ENCODE measurements at regions not wholly inside any gene's neighbourhood (a gene's known extent, or its start where the extent isn't known, plus 50 kb on each side); places are given as distances from the start of the nearest gene placed in this dataset.

DNA sequence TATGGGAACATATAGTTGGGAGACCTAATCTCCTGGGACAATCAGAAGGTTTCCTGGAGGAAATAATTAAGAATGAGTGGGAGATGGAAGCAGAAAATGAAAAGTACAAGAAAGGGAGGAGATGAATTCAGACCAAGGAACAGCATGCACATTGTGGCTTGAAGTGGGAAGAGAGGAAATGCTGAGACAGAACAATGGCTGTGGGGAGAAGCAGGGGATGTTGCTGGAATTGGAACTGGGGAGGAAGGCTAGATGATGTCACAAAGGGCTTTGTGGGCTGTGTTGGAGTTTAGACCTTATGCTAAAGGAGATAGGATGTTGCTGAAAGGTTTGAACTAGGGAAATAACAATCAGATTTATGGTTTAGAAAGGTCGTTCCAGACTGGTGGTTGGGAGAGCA is 119.5 kb upstream of the DIPK2B start:
- ChIA-PET POLR2A (ENCODE audit: low non-redundant PET) (no interaction called here), CTCF (no interaction called here)
- DNase-seq (ENCODE audit: low spot score), result no peak
- TF ChIP-seq, protein P1, sequence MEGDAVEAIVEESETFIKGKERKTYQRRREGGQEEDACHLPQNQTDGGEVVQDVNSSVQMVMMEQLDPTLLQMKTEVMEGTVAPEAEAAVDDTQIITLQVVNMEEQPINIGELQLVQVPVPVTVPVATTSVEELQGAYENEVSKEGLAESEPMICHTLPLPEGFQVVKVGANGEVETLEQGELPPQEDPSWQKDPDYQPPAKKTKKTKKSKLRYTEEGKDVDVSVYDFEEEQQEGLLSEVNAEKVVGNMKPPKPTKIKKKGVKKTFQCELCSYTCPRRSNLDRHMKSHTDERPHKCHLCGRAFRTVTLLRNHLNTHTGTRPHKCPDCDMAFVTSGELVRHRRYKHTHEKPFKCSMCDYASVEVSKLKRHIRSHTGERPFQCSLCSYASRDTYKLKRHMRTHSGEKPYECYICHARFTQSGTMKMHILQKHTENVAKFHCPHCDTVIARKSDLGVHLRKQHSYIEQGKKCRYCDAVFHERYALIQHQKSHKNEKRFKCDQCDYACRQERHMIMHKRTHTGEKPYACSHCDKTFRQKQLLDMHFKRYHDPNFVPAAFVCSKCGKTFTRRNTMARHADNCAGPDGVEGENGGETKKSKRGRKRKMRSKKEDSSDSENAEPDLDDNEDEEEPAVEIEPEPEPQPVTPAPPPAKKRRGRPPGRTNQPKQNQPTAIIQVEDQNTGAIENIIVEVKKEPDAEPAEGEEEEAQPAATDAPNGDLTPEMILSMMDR (conservative IDR thresholded peaks at IDR 0.05; ENCODE audit: low read depth), result no peak
- no peak overlapping the region for H3K27ac ChIP-seq

DNA sequence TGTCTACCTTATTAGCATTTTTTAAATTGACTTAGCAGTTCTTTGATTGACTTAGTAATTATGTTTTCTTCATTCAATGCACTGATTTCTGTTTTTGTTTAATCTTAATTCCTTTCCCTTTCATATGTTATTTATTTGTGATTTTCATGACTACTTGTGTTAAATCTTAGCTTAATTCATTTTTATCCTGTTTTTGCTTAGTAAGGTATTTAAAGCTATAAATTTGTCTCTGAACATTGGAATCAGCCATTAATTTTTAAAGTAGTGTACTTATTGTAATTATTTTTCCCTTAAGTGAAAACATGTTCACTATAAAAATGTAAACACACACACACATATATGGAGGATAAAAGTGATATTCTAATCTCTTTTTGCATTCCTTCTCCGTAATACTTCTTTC is 109.1 kb upstream of the DIPK2B start:
- DNase-seq (ENCODE audit: low spot score), result no peak
- CTCF ChIA-PET, result no interaction called here
- POLR2A ChIA-PET (ENCODE audit: low non-redundant PET), result no interaction called here
- H3K27ac ChIP-seq, result no peak overlapping the region
- TF ChIP-seq, protein P1 (conservative IDR thresholded peaks at IDR 0.05; ENCODE audit: low read depth), result no peak

DNA sequence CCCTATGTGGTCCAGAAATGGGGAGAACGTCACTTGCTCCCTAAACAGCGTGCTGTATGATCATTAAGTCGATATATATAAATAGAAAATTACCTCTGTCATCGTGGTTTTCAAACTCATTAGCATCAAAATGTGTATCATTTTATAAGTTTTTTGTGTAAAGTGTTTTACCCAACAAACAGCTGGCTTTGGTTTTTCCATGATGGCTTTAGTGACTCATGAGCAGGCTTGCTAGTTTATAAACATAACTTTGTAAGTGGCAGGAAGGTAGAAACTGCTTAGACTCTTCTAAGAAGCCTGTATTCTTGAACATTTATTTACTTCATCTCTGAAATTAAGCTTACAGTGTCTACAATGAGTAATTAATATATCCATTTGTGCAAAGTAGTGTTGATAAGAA is 108.4 kb upstream of the DIPK2B start:
- DNase-seq (ENCODE audit: low spot score), result no peak
- CTCF ChIA-PET, result no interaction called here
- no peak overlapping the region for H3K27ac ChIP-seq
- TF ChIP-seq, protein P1 (conservative IDR thresholded peaks at IDR 0.05; ENCODE audit: low read depth), result no peak
- POLR2A ChIA-PET (ENCODE audit: low non-redundant PET), result no interaction called here

DNA sequence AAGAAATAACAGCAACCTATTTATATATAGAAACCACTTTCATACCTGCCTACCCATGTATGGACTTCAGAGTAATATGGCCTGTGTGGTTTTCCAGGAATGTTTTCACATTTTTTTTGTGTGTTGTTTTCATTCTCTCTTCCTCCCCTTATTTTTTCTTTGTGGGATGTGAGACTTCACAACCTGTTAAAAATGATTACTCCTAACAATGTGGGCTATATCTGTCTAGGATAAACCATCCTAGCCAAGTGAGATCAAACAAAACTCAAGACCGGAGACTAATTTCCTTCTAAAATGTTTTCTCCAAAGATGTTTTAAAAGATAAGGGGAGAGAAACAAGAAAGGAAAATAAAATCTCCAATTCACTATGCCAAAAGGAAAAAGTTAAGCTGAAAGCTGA is 106.1 kb upstream of the DIPK2B start:
- TF ChIP-seq, protein P1 (conservative IDR thresholded peaks at IDR 0.05; ENCODE audit: low read depth), result no peak
- DNase-seq (ENCODE audit: low spot score), result no peak
- no peak overlapping the region for H3K27ac ChIP-seq
- ChIA-PET POLR2A (ENCODE audit: low non-redundant PET) (no interaction called here), CTCF (no interaction called here)

DNA sequence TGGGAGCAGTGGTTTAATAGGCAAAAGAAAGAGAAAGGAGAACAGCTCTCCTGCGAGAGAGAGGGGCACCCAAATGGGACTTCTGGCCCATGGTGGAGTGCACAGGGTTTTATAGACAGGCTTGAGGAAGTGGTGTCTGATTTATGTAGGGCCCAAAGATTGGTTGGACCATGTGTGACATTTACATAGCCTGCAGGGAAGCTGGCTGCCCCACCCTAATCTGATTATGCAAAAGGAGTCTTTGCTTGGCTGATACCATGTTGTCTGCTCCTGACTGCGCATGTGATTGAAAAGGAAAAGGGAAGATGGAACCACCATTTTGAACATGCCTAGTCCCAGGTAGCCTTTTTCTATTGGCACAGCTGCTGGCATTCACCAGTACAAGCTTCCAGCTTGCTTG is 100.0 kb upstream of the DIPK2B start:
- ChIA-PET CTCF (no interaction called here), POLR2A (ENCODE audit: low non-redundant PET) (no interaction called here)
- DNase-seq (ENCODE audit: low spot score), result no peak
- TF ChIP-seq, protein P1 (conservative IDR thresholded peaks at IDR 0.05; ENCODE audit: low read depth), result no peak
- H3K27ac ChIP-seq, result no peak overlapping the region

DNA sequence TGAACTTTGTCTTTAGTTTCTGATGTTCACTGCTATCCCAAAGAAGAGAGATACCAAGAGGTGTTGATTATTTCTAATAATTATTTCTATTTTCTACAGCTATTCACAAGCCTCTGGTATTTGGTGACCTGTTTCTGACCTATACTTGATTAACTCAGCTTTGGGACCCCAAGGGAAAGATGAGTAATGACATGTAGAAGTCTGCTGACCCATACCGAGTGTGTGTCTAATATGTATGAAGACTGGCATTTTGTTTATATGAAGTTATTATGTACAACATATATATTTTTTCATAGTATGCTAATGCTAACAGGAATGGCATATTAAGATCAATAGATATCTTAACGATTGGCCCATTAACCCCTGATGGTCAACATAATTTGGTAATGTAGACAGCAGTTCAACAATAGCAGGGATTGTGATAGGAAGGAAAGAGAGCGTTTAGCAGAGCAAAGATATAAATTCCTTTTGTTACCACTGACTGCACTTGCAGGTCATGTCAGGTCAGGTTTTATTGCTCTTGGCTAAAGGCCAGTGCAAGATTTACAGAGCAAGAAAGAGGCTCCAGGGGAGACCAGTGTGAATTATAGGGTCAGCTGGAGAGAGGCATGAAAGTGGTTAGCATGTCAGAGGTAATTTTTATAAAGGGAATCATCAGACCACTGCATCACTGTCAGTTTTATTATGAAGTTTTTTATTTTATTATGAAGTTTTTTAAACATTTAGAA is 94.7 kb upstream of the DIPK2B start:
- TF ChIP-seq, protein P1 (conservative IDR thresholded peaks at IDR 0.05; ENCODE audit: low read depth), result no peak
- ChIA-PET POLR2A (ENCODE audit: low non-redundant PET) (no interaction called here), CTCF (no interaction called here)
- H3K27ac ChIP-seq, result no peak overlapping the region
- peak; percentile 31 for DNase-seq (ENCODE audit: low spot score)

All from RWPE1 (cell line).